HG03432 (cell line): ENCODE measurements at regions not wholly inside any gene's neighbourhood (a gene's known extent, or its start where the extent isn't known, plus 50 kb on each side); places are given as distances from the start of the nearest gene placed in this dataset.

ENCODE experiments used
- ATAC-seq: cut with Tn5 transposase; IDR thresholded peaks from one replicate; pipeline ENCODE4 v1.9.1; 2021; ENCODE audit warnings: mild to moderate bottlenecking, moderate library complexity; ENCODE audit not compliant: unreplicated experiment

DNA sequence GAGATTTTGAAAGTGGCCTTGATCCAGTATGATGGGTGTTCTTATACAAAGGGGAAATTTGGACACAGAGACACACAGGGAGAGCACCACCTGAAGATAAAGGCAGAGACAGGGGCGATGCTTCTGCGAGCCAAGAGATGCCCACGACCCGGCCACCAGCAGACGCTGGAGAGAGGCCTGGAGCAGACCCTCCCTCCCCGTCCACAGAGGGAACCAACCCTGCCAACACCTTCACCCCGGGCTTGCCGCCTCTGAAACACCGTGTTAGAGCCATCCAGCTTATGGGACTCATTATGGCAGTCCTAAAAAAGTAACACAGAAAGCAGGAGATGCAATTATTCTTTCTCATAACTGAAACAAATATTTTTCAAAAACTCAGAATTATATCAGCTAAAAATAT, 303.3 kb upstream of the SHH start:
- ATAC-seq = no peak

DNA sequence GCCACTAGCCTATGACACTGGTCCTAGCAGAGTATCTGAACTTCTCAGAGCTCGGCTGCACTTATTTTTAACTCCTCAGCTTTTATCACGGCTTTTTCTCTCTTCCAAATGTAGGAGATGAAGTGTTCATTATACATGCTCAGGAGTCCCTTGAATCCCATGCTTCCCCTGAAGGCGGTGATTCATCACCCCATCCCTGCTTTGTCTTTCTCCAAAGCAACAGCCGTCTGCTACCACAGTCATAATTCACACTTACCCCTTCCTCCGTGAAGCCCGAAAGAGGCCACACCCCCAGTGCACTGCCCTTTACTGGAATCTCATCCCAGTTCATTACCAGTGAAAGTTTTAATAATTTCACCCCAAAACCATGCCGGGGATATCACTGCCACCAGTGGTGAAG, 301.5 kb upstream of the SHH start:
- no peak for ATAC-seq

DNA sequence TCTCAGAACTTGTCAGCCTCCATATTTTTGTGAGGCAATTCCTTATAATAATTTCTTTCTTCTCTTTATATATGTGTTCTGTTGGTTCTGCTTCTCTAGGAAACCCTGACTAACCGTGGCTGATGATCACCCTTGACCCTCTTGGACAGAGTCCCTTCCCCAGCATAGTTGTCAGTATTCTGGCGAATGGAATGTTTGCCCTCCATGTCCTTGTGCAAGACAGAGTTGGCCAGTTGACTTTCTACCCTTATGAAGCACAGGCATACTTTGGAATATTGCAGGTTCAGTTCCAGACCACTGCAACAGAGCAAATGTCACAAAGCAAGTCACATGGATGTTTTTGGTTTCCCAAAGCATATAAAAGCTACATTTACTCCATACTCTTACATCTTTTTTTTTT, 297.7 kb upstream of the SHH start:
- ATAC-seq = no peak

DNA sequence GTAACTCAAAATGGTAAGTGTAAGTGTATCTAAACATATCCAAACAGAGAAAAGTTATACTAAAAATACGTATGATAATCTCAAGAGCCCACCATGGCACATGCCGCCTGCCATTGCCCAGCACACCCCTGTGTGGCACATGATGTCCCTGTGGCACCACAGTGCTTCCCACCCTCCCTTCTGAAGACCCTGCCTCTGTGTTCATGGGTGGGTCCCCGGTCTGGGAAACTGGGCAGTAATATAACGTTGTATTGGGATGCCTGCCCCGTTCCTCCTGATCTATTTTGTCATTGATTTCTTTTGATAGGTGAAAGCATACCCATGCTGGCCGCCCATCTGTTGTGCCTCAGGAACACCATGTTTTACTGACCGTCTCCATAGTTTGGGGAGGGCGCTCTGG, 296.8 kb upstream of the SHH start:
- ATAC-seq = no peak

DNA sequence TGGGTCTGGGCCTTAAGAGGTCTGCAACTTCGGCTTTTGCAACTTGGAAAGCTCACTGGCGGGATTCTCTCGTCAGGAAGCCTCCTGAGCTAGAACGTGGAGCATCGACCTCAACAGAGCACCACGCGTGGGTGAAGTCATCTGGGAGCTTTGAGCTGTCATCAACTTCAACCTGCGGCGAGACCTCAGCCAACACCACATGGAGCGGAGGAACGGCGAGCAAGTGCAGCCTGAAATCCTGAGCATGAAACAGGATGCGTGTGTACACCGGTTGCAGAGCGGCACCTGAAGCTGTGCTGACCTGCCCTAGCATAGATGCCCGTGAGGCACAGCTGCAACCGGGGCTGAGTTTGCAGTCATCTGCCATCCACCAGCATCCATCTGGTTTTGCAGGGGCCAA, 295.7 kb upstream of the SHH start:
- no peak for ATAC-seq

DNA sequence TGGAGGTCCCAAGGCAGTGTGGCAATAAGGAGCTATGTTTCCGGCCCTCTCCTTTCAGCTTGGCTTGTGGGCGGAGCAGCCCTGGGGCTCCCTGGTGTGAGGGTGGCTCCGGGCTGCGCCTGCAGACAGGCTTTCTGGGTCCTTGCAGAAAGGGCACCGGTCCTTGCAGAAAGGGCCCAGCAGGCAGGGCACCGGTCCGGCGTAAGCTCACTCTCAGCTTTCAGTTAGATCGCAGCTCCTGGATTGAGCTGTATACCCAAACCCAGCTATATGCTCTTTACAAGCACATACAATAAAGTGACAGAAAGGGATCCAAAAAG, 293.8 kb upstream of the SHH start:
- no peak for ATAC-seq

DNA sequence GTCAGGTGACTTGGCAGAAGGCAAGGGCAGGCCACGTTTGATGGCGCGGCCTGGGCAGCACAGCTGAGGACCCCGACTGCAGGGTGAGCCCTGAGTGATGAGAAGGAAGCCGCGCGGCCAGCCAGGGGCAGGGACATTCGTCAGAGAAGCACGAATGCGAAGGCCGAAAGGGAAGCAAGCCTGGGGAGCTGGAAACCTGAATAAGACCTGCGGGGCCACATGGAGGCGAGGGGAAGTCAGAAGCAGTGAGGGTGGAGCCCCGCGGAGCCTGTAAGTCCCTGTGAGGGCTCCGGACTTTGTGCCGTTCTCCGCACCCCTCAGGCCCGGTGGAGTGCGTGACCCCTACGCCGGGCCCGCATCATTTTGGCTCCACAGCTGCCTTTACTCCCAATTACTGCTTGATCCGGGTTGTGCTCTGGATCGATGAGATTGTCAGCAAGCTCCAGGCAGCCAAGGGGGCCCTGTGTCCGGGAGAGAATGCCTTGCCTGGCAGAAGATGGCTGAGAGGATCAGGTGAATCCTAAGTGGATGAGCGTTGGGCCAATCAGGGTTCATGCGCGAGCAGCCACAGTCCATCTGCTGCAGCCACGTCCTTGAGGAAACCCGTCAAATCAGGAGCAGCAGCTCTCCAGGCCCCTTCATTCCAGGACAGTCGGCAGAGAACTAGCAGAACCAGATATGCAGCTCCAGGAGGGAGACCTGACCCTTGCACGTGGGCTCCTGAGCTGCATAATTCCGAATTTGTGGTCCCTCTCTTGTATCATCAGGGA, 293.3 kb upstream of the SHH start:
- no peak for ATAC-seq

DNA sequence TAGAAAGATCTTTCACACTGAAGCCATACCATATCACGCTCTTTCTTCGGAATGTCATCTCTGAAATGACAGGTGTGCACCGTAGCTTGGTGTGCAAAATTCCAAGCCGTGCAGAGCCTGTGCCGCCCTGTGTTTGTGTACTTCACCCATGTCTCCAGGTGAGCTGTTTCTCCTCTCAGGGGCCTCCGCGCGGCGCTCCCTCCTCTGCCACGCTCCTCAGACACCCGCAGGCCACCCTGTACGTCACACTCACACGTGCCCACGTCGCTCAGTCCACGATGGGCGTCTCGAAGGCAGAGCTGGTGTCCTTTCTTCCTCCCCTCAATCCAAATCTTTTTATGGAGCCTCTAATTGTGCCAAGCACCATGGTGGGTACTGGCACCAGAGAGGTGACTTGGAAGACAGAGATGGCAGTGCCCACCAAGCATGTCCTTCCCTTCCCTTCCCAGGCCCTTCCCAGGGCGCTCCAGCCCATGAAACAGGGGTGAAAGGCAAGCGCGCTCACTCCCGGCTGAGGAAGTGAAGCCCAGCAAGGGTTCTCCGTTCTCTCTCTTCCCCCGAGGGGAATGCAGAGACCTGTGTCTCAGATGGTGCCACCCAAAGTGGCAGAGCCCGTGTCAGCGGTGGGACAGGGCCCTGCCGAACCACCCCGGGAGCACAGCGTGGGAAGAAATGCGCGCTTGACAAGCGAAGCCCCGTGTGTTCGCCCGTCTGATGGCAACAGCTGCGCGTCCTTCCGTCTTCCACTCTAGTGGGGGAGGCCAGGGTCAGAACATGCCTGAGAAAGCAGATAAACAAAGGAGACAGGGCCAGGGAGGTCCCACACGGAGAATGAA, 292.5 kb upstream of the SHH start:
- no peak for ATAC-seq

DNA sequence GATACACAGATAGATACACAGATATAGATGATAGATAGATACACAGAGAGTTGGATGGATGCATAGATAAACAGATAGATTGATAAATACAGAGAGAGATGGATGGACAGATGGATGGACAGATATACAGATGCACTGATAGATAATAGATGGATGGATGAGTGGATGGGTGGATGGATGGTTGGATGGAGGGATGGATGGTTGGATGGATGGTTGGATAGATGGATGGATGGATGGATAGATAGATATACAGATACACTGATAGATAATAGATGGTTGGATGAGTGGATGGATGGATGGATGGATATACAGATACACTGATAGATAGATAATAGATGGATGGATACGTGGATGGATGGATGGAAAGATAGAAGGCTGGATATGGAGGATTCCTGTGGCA, 290.0 kb upstream of the SHH start:
- ATAC-seq = no peak

DNA sequence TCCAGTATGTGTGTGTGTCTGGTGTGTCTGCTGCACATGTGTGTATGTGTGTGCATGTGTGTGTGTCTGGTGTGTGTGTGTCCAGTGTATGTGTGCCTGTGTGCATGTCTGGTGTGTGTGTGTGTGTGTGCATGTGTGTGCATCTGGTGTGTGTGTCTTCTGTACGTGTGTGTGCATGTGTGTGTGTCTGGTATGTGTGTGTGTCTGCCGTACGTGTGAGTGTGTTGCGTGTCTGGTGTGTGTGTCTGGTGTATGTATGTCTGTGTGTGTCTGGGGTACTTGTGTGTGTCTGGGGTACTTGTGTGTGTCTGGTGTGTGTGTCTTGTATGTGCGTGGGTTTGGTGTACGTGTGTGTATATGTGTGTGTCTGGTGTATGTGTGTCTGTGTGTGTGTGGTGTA, 289.1 kb upstream of the SHH start:
- no peak for ATAC-seq

DNA sequence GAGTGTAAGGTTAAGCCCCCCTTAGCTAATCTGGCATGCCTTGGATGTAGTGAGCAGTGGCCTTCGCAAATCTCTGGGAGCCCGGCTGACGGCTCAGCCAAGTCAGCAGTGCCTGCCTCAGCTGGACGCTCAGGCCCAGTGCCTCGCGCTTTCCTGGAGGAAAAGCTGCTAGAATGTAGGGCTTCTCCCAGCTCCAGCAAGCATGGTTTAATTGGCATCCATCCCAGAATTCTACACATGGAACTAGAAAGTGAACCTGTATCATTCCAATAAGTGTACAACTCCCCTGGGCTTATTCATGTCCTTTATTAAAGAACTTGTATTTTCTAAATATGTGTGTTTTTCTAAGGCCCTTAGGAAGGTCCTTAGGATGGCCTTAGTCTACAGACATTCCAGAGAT, 287.8 kb upstream of the SHH start:
- ATAC-seq = no peak

DNA sequence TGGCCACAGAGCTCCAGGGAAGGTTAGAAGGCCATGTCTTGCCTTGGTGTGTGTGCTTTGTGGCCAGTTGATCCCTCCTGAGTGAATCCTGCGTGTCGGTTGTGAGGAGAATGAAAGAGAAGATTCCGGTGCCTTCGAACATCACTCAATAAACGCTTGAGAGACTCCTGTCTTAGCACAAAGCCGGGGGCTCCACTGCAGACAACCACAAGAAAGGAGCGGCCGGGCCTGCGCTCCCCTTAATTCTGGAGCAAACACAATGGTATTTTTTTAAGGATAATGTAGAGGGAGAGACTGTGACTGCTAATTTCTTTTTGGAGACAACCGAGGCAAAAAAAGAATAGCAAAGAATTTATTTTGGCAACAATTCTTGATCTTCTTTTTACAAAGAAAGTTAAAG, 286.8 kb upstream of the SHH start:
- no peak for ATAC-seq

DNA sequence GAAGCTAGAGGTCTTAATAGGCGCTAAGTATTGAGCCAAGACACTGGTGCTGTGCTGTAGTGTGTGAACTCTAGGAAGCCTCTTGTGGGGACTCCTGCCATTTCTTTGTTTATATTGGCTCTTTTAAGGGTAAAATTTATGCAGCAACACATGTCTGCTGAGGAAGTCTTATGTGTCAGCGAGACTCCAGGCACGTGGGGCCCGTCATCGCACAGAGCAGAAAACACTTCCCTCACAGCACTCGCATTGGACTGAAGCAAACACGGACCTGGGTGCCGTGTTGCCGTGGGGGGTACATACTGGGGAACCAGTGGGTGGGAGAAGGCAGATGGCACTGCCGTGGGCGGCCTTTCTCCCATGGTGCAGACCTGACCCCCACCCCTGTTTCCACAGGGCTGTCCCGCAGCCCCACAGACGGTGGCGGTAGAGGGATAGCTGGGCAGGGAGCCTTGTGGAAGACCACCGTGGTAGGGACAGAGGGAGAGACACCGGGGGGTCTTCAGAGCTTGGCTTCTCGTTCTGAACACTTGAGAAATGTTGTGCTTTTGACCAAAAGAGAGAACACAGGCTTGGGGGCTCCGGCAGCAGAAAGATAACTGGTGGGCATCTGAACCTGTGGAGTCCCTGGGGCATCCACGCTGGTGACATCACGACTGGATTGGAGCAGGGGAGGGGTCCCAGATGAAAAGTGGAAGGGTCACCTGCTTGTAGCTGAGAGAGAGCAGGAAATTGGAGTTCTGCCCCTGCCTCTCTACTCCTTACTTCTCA, 284.7 kb upstream of the SHH start:
- ATAC-seq = no peak

DNA sequence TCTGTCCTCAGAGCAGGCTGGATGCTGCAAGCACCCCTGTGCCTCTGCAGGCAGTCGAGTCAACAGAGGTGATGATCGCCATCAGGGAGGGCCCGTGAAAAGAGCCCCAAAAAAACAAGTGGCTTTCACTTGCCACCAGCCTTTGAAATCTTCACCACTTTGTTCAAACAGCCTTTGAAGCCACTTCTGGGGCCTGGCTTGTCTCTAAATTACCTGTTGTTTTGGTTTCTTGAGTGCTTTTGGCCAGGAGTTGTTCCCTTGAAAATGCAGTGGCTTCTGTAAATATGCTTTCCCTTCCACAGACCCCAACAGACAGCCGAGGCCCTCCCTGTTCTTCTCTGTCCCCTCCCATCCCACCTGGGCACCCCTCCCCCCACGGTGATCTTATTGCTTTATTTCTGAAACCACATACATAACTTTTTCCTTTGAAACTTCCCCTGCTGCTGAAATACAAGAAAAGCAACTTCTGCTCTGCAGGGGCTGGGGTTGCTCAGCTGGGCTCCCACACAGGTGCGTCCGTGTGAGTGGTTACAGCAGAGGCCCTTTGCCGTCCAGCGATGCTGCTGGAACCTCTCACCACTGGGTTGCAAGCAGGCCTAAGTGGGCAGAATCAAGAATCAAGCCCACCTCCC, 283.8 kb upstream of the SHH start:
- no peak for ATAC-seq

DNA sequence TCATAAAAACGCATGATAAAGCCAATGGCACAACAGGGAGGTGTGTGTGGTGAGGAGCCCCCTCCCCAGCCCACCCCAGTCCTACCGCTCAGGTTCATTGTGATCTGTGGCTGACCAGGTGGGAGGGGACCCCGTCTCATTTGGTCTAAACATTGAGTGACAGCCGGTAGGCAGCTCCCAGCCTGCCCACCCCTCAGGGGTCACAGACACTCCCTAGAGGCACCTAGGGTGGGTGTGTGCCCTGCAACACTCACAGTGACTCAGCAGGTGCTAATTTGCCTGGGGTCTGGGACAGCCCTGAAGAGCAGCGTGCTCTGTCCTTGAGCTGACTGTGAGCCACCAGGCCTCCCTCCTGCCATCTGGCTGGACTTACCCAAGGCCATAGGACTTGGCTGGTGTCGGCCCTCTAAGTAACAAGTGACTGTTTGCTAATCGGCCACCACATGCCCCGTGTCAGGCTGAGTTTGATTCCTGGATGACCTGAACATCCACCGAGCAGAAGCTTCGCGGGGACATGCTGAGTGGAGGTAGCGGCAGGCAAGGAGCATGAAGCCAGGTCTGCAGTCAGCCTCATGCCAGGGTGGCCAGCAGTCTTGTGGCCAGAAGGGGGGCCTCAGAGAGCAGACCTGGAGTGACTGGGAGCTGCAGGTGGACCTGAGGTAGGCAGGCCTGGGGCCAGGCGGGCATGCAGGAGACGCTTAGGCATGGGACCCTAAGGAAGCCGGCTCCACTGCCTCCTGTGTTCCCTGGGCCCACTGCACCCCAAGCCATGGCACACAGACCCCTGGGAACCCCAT, 282.3 kb upstream of the SHH start:
- ATAC-seq = no peak

DNA sequence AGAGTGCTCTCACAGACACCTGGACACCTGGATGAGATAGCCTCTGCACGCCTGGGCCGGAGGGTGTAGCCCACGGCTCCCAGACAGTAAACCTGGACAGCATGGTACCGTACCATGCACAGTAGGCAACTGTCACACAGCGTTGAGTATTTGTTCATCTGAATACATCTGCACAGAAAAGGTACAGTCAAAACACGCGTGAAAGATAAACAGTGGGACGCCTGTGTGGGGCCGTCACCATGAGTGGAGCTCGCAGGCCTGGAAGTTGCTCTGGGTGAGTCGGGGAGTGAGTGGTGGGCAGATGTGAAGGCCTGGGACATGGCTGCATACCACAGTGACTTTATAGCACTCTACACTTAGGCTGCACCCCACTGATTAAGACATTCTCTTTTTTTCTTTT, 280.0 kb upstream of the SHH start:
- ATAC-seq = no peak

DNA sequence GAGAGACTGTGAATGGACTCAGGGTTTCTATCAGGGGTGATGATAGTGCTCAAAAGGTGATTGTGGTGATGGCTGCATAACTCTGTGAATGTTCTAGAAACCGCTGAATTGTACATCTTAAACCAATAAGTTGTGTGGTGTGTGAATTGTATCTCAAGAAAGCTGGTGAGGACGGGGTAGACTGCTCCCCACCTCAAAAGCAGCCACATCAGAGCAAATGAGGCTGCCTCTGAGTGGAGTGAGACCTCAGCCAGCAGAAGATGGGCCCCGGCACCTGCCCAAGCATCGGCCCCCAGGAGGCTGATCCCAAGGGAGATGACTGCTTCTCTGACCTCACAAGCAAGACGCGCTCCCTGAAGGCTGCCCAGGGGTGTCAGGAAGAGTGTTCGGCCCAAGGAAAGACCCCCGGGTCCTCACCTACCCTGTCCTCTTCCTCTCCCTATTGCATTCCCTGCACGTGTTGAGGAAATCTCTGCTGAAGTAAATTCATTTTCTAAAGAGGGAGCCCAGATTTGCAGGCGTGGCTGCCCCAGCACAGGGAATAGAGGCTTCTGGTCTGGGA, 279.3 kb upstream of the SHH start:
- no peak for ATAC-seq

DNA sequence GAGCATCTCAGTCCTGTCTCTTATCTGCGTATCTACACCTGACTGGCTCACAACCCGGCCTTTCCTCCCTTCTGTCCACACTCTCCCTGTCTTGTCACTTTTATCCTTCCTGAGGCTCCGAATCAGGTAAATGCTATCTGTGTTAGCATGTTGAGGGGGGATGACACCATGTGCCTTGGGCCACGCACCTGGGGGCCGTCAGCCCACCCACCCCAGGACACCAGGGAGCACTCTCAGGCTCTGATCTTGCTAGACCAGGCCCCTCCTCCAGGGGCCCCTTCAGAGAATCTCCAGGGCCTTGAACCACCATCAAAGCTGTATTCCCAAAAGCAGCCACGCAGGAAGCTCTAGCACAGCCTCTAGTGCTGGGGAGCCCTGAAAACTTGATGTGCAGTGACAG, 278.7 kb upstream of the SHH start:
- no peak for ATAC-seq

DNA sequence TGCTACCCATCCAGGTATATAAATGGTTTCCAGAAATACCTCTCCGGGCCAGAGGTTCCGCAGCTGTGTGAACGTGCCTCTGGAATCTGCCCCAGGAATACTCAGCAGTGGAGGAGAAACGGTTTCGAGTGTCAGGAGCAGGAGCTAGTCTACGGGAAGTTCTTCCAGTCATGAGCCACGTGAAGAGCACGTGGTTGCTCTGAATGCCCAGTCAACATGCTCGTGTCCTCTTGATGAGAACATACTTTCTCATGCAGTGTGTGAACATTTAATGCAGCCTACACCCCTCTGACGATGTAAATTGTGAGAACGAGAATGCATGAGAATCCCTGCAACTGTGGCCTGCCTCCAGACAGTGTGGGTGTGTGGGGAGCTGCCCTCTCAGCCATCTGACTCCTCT, 277.0 kb upstream of the SHH start:
- ATAC-seq = no peak

DNA sequence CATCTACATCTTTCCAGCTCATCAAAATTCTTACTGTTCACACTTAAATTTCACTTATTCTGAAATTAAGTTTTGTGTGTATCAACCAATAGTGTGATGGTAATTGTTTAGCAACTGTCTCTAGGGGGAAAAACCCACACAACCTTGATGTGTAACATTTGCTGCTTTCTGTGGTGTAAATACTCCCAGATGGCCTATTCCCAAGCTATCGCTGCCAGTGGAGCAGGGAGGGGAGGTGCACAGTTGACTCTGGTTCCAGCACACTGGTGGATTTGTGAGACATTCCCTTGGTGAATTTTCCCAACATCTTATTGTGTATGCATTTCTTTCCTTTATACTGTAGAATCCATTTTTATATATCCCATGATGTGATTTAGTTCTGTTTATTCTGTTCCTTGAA, 275.9 kb upstream of the SHH start:
- no peak for ATAC-seq
